ENCODE measurements at regions not wholly inside any gene's neighbourhood (a gene's known extent, or its start where the extent isn't known, plus 50 kb on each side); places are given as distances from the start of the nearest gene placed in this dataset.

GRCh38 chr13:72527333-72527732 is 200.1 kb downstream of the MZT1 start:
- Histone ChIP-seq H3K27me3 (replicated peaks; ENCODE audit: insufficient read depth) (no peaks in the 10 kb centered on the region), H3K4me3 (no peak overlapping the region), H3K27ac (no peak overlapping the region), H3K4me1 (ENCODE audit: control insufficient read depth in 1 of 2, low read depth in 2 of 2) (no peaks in the 10 kb centered on the region), H3K9me3 (no peaks in the 10 kb centered on the region), H3K36me3 (no peaks in the 10 kb centered on the region)
- no peak for TF ChIP-seq CTCF (IDR thresholded peaks at IDR 0.05)
- ATAC-seq (ENCODE audit: insufficient number of reproducible peaks, low FRiP score, low read depth) (no peak), DNase-seq (ENCODE audit: low spot score) (no peak)

GRCh38 chr13:72523593-72523992 is 203.8 kb downstream of the MZT1 start:
- Histone ChIP-seq H3K9me3 (no peaks in the 10 kb centered on the region), H3K27ac (no peak overlapping the region), H3K27me3 (replicated peaks; ENCODE audit: insufficient read depth) (no peaks in the 10 kb centered on the region), H3K4me1 (ENCODE audit: control insufficient read depth in 1 of 2, low read depth in 2 of 2) (no peaks in the 10 kb centered on the region), H3K4me3 (no peak overlapping the region), H3K36me3 (no peaks in the 10 kb centered on the region)
- TF ChIP-seq CTCF (IDR thresholded peaks at IDR 0.05), result no peak
- DNase-seq (ENCODE audit: low spot score) (no peak), ATAC-seq (ENCODE audit: insufficient number of reproducible peaks, low FRiP score, low read depth) (no peak)

GRCh38 chr13:72523049-72523448 is 204.4 kb downstream of the MZT1 start:
- DNase-seq (ENCODE audit: low spot score), result no peak
- H3K9me3 ChIP-seq, result no peaks in the 10 kb centered on the region
- ATAC-seq (ENCODE audit: insufficient number of reproducible peaks, low FRiP score, low read depth), result no peak
- H3K4me3 ChIP-seq, result no peak overlapping the region
- H3K36me3 ChIP-seq, result no peaks in the 10 kb centered on the region
- no peaks in the 10 kb centered on the region for H3K4me1 ChIP-seq (ENCODE audit: control insufficient read depth in 1 of 2, low read depth in 2 of 2)
- no peak for TF ChIP-seq CTCF (IDR thresholded peaks at IDR 0.05)
- no peaks in the 10 kb centered on the region for H3K27me3 ChIP-seq (replicated peaks; ENCODE audit: insufficient read depth)
- H3K27ac ChIP-seq, result no peak overlapping the region

- Histone ChIP-seq H3K27ac (no peak overlapping the region), H3K4me3 (no peak overlapping the region), H3K27me3 (replicated peaks; ENCODE audit: insufficient read depth) (no peaks in the 10 kb centered on the region), H3K36me3 (no peaks in the 10 kb centered on the region), H3K9me3 (no peaks in the 10 kb centered on the region), H3K4me1 (ENCODE audit: control insufficient read depth in 1 of 2, low read depth in 2 of 2) (no peaks in the 10 kb centered on the region)
- DNase-seq (ENCODE audit: low spot score), result no peak
- no peak for TF ChIP-seq CTCF (IDR thresholded peaks at IDR 0.05)
- ATAC-seq (ENCODE audit: insufficient number of reproducible peaks, low FRiP score, low read depth), result no peak
Measured at GRCh38 chr13:72521940-72522661, 205.3 kb downstream of the MZT1 start.

- H3K9me3 ChIP-seq, result no peaks in the 10 kb centered on the region
- DNase-seq (ENCODE audit: low spot score) (no peak), ATAC-seq (ENCODE audit: insufficient number of reproducible peaks, low FRiP score, low read depth) (no peak)
- no peak for TF ChIP-seq CTCF (IDR thresholded peaks at IDR 0.05)
- H3K4me3 ChIP-seq, result no peak overlapping the region
- no peaks in the 10 kb centered on the region for H3K27me3 ChIP-seq (replicated peaks; ENCODE audit: insufficient read depth)
- no peaks in the 10 kb centered on the region for H3K4me1 ChIP-seq (ENCODE audit: control insufficient read depth in 1 of 2, low read depth in 2 of 2)
- no peak overlapping the region for H3K27ac ChIP-seq
- no peaks in the 10 kb centered on the region for H3K36me3 ChIP-seq
Measured at GRCh38 chr13:72514146-72514545, 213.3 kb downstream of the MZT1 start.
